Loucy (cell line): ENCODE measurements at regions not wholly inside any gene's neighbourhood (a gene's known extent, or its start where the extent isn't known, plus 50 kb on each side); places are given as distances from the start of the nearest gene placed in this dataset.

Source experiments
- CTCF ChIP-seq: fragments of 200-600 bp; sonication (generic); conservative IDR thresholded peaks from 2 replicates; pipeline ENCODE4 v1.5.1; 2014; ENCODE audit warnings: mild to moderate bottlenecking, antibody characterized with exemption, low read length
- EZH2phosphoT487 ChIP-seq: fragments of 200-600 bp; IDR thresholded peaks from 2 replicates; pipeline ENCODE4 v1.6.1; 2018; ENCODE audit warnings: antibody characterized with exemption, mild to moderate bottlenecking, moderate library complexity, borderline replicate concordance

GRCh38 chr5:83802686-83803085 is 82.0 kb upstream of the HAPLN1 start:
- TF ChIP-seq CTCF (no peak), EZH2phosphoT487 (no peak)
